ENCODE measurements at regions not wholly inside any gene's neighbourhood (a gene's known extent, or its start where the extent isn't known, plus 50 kb on each side); places are given as distances from the start of the nearest gene placed in this dataset.

DNA sequence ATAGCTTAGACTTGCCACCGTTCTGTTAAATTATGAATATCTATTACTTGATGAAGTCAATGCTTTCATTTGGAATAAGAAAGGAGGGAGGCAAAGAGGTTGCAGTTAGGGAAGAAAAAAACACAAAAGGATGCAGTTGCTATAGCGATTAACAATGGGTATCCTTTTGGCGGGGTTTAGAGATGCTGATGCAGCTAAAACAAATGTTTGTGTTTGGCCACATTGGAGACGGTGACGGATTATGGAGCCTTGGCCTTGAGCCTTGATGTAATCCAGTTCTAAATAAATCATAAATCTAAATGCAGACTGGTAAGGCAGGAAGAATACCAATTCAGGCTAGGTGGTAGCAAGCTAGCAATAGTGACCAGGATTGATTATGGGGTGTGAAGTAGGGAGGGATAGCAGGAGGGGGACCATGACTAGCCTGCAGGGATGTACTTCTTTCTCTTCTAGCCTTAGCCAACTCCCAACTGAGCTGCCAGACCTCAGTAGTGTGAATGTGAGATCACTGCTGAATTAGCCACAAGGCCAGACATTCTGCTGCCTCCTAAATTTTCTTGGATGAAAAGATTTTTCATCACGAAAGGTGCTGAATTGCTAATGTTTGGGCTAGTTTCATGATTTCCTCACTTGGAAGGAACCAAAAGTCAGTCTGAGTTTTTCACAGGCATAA lies 160.3 kb downstream of the TLR4 start:
- ATAC-seq (no peak), DNase-seq (ENCODE audit: low spot score) (peak; percentile 17)
- Mint-ChIP-seq H3K4me1 (no peaks in the 10 kb centered on the region), H3K27me3 (ENCODE audit: insufficient read depth, low read depth, poor library complexity) (no peaks in the 10 kb centered on the region), H3K9me3 (peaks cover 48% of the 10 kb centered on the region), H3K27ac (no peak overlapping the region), H3K36me3 (ENCODE audit: low read depth) (0 out of 3 replicates have a peak, but pooled peaks cover 2% of the 10 kb centered on the region), H3K4me3 (no peak overlapping the region)
- H3K4me3 ChIP-seq = no peak overlapping the region
- 0 out of 2 replicates have a peak, but pooled peaks cover 7% of the 10 kb centered on the region for H3K9me2 ChIP-seq (ENCODE audit: insufficient read depth)
- TF ChIP-seq EZH2 (IDR thresholded peaks at IDR 0.05; ENCODE audit: low read depth, unreplicated experiment) = no peak
- TF ChIP-seq, protein P1, sequence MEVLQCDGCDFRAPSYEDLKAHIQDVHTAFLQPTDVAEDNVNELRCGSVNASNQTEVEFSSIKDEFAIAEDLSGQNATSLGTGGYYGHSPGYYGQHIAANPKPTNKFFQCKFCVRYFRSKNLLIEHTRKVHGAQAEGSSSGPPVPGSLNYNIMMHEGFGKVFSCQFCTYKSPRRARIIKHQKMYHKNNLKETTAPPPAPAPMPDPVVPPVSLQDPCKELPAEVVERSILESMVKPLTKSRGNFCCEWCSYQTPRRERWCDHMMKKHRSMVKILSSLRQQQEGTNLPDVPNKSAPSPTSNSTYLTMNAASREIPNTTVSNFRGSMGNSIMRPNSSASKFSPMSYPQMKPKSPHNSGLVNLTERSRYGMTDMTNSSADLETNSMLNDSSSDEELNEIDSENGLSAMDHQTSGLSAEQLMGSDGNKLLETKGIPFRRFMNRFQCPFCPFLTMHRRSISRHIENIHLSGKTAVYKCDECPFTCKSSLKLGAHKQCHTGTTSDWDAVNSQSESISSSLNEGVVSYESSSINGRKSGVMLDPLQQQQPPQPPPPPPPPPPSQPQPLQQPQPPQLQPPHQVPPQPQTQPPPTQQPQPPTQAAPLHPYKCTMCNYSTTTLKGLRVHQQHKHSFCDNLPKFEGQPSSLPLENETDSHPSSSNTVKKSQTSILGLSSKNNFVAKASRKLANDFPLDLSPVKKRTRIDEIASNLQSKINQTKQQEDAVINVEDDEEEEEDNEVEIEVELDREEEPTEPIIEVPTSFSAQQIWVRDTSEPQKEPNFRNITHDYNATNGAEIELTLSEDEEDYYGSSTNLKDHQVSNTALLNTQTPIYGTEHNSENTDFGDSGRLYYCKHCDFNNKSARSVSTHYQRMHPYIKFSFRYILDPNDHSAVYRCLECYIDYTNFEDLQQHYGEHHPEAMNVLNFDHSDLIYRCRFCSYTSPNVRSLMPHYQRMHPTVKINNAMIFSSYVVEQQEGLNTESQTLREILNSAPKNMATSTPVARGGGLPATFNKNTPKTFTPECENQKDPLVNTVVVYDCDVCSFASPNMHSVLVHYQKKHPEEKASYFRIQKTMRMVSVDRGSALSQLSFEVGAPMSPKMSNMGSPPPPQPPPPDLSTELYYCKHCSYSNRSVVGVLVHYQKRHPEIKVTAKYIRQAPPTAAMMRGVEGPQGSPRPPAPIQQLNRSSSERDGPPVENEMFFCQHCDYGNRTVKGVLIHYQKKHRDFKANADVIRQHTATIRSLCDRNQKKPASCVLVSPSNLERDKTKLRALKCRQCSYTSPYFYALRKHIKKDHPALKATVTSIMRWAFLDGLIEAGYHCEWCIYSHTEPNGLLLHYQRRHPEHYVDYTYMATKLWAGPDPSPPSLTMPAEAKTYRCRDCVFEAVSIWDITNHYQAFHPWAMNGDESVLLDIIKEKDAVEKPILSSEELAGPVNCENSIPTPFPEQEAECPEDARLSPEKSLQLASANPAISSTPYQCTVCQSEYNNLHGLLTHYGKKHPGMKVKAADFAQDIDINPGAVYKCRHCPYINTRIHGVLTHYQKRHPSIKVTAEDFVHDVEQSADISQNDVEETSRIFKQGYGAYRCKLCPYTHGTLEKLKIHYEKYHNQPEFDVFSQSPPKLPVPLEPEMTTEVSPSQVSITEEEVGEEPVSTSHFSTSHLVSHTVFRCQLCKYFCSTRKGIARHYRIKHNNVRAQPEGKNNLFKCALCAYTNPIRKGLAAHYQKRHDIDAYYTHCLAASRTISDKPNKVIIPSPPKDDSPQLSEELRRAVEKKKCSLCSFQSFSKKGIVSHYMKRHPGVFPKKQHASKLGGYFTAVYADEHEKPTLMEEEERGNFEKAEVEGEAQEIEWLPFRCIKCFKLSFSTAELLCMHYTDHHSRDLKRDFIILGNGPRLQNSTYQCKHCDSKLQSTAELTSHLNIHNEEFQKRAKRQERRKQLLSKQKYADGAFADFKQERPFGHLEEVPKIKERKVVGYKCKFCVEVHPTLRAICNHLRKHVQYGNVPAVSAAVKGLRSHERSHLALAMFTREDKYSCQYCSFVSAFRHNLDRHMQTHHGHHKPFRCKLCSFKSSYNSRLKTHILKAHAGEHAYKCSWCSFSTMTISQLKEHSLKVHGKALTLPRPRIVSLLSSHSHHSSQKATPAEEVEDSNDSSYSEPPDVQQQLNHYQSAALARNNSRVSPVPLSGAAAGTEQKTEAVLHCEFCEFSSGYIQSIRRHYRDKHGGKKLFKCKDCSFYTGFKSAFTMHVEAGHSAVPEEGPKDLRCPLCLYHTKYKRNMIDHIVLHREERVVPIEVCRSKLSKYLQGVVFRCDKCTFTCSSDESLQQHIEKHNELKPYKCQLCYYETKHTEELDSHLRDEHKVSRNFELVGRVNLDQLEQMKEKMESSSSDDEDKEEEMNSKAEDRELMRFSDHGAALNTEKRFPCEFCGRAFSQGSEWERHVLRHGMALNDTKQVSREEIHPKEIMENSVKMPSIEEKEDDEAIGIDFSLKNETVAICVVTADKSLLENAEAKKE (CRISPR knock-in tag; IDR thresholded peaks at IDR 0.05) = no peak
- TF ChIP-seq, protein P2, sequence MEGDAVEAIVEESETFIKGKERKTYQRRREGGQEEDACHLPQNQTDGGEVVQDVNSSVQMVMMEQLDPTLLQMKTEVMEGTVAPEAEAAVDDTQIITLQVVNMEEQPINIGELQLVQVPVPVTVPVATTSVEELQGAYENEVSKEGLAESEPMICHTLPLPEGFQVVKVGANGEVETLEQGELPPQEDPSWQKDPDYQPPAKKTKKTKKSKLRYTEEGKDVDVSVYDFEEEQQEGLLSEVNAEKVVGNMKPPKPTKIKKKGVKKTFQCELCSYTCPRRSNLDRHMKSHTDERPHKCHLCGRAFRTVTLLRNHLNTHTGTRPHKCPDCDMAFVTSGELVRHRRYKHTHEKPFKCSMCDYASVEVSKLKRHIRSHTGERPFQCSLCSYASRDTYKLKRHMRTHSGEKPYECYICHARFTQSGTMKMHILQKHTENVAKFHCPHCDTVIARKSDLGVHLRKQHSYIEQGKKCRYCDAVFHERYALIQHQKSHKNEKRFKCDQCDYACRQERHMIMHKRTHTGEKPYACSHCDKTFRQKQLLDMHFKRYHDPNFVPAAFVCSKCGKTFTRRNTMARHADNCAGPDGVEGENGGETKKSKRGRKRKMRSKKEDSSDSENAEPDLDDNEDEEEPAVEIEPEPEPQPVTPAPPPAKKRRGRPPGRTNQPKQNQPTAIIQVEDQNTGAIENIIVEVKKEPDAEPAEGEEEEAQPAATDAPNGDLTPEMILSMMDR (conservative IDR thresholded peaks at IDR 0.05; ENCODE audit: low read depth in 2 of 2) = no peak
- TF ChIP-seq EZH2phosphoT487 (IDR thresholded peaks at IDR 0.05; ENCODE audit: unreplicated experiment) = no peak
- no peak for TF ChIP-seq CREB1 (CRISPR knock-in tag; IDR thresholded peaks at IDR 0.05; ENCODE audit: low read depth)
- TF ChIP-seq REST (IDR thresholded peaks at IDR 0.05; ENCODE audit: unreplicated experiment) = no peak
- TF ChIP-seq NANOG (IDR thresholded peaks at IDR 0.05; ENCODE audit: borderline replicate concordance) = no peak
- TF ChIP-seq STAT1 (IDR thresholded peaks at IDR 0.05; ENCODE audit: unreplicated experiment) = no peak
- TF ChIP-seq ZNF114 (CRISPR knock-in tag; IDR thresholded peaks at IDR 0.05) = no peak
- no peak for TF ChIP-seq ZNF331 (CRISPR knock-in tag; IDR thresholded peaks at IDR 0.05; ENCODE audit: low read depth)
- TF ChIP-seq ETS1 (IDR thresholded peaks at IDR 0.05) = no peak
- no peak for TF ChIP-seq JUNB (IDR thresholded peaks at IDR 0.05; ENCODE audit: unreplicated experiment)
- no peak for TF ChIP-seq POLR2AphosphoS5 (IDR thresholded peaks at IDR 0.05; ENCODE audit: low read depth)
- no peaks in the 10 kb centered on the region for H3K36me3 ChIP-seq (ENCODE audit: insufficient read depth)
- H3K27ac ChIP-seq (ENCODE audit: low read depth) = no peak overlapping the region
- no peaks in the 10 kb centered on the region for H3K79me2 ChIP-seq (replicated peaks; ENCODE audit: insufficient read depth)
- H2AFZ ChIP-seq = no peak overlapping the region
- no peak overlapping the region for H3K4me2 ChIP-seq
- no peaks in the 10 kb centered on the region for H4K20me1 ChIP-seq (replicated peaks; ENCODE audit: insufficient read depth)
- no peaks in the 10 kb centered on the region for H3K27me3 ChIP-seq (ENCODE audit: insufficient read depth)
- H3K4me1 ChIP-seq (ENCODE audit: insufficient read depth) = no peaks in the 10 kb centered on the region
- no peaks in the 10 kb centered on the region for H3F3A ChIP-seq (replicated peaks; ENCODE audit: low read depth)

Measured in GM23338 (cell line).